GM12878 (cell line): ENCODE measurements at regions not wholly inside any gene's neighbourhood (a gene's known extent, or its start where the extent isn't known, plus 50 kb on each side); places are given as distances from the start of the nearest gene placed in this dataset.

Source experiments
- ATAC-seq: fragments of 200-7000 bp; cut with Tn5 transposase; 3 replicates; pipeline ENCODE4 v1.9.1; 2020; ENCODE audit warnings: mild to moderate bottlenecking, moderate library complexity
- BruUV-seq: library from RNA; stranded (reverse); fragments of 400-500 nt; replicated peaks from 2 replicates; lab custom pipeline; 2021; lab: Mats Ljungman, UMichigan
- CTCF ChIA-PET: fragments of 300-600 bp; sonication (Branson Sonifier 250); formaldehyde crosslinking; extraction: SDS; loops from one replicate; lab custom pipeline; 2021; ENCODE audit warnings: inconsistent platforms; lab: Yijun Ruan, JAX
- POLR2A ChIA-PET: fragments of 350-600 bp; formaldehyde crosslinking; extraction: SDS; loops from one replicate; lab custom pipeline; 2021; ENCODE audit warnings: inconsistent platforms; lab: Charles Lee
- RAD21 ChIA-PET: fragments of 300-600 bp; sonication (Branson Sonifier 250); formaldehyde crosslinking; loops from one replicate; lab custom pipeline; 2023; ENCODE audit warnings: antibody characterized with exemption; ENCODE audit not compliant: unreplicated experiment; lab: Charles Lee
- SMC1A ChIA-PET: fragments of 300-600 bp; sonication (Branson Sonifier 250); formaldehyde crosslinking; loops from one replicate; lab custom pipeline; 2023; ENCODE audit not compliant: unreplicated experiment, uncharacterized antibody; lab: Charles Lee
- DNase-seq: peaks from one replicate; pipeline ENCODE4 v3.0.0-alpha.2; 2011; ENCODE audit warnings: low read depth, low spot score
- FAIRE-seq: peaks from 3 replicates; lab custom pipeline; 2011; peaks lifted over from hg19 to GRCh38; lab: Jason Lieb, UNC
- H2AFZ ChIP-seq: 2 replicates; pipeline ENCODE4 v1.6.0; 2011; ENCODE audit warnings: low read depth, low read length, control low read depth; ENCODE audit not compliant: control insufficient read depth
- H3K27ac ChIP-seq: 2 replicates; pipeline ENCODE4 v1.5.1; 2011; ENCODE audit warnings: control low read depth; ENCODE audit not compliant: control insufficient read depth, insufficient read depth
- H3K27me3 ChIP-seq, 2 experiments: replicated peaks in 1 of 2; 2 replicates each; pipeline versions ENCODE4 v1.6.0 to v1.6.1; 2011; ENCODE audit warnings: low read length in 1 of 2; ENCODE audit not compliant: control insufficient read depth in 2 of 2, insufficient read depth in 2 of 2
- H3K36me3 ChIP-seq, 2 experiments: 2 replicates each; pipeline ENCODE4 v1.5.1; 2011; ENCODE audit warnings: low read length in 1 of 2; ENCODE audit not compliant: control insufficient read depth in 2 of 2, insufficient read depth in 2 of 2
- H3K4me1 ChIP-seq: 2 replicates; pipeline ENCODE4 v1.6.1; 2011; ENCODE audit warnings: mild to moderate bottlenecking, low read length, moderate library complexity, mixed read lengths; ENCODE audit not compliant: control insufficient read depth, insufficient read depth
- H3K4me2 ChIP-seq: 2 replicates; pipeline ENCODE4 v1.6.0; 2011; ENCODE audit warnings: control low read depth; ENCODE audit not compliant: control insufficient read depth, insufficient read depth
- H3K4me3 ChIP-seq: fragments of 200-600 bp; sonication (generic); 2 replicates; pipeline ENCODE4 v1.5.1; 2016
- H3K79me2 ChIP-seq: 2 replicates; pipeline ENCODE4 v1.6.0; 2011; ENCODE audit warnings: low read length; ENCODE audit not compliant: control insufficient read depth, insufficient read depth
- H3K9ac ChIP-seq: 2 replicates; pipeline ENCODE4 v1.8.0; 2011; ENCODE audit warnings: low read length, control low read depth, mixed read lengths; ENCODE audit not compliant: control insufficient read depth, insufficient read depth
- H3K9me3 ChIP-seq: replicated peaks from 3 replicates; pipeline ENCODE4 v1.5.1; 2011; ENCODE audit warnings: mild to moderate bottlenecking, low read length; ENCODE audit not compliant: control insufficient read depth, insufficient read depth
- H4K20me1 ChIP-seq: 2 replicates; pipeline ENCODE4 v1.6.0; 2011; ENCODE audit not compliant: control insufficient read depth, insufficient read depth
- EP300 ChIP-seq, 2 experiments: fragments of 150-350 bp in 1 of 2; IDR thresholded peaks; 2 replicates each; pipeline ENCODE4 v1.6.1; 2011 to 2012; ENCODE audit warnings: low read depth in 2 of 2, low read length in 2 of 2, borderline replicate concordance in 1 of 2, improper control_type of control experiment in 1 of 2, inconsistent platforms in 1 of 2; ENCODE audit not compliant: control insufficient read depth in 1 of 2
- MEF2B ChIP-seq: fragments of 450-650 bp; IDR thresholded peaks from 2 replicates; pipeline ENCODE4 v1.6.1; 2018; ENCODE audit warnings: mild to moderate bottlenecking, moderate library complexity; ENCODE audit not compliant: partially characterized antibody, poor library complexity, severe bottlenecking
- NFYB ChIP-seq: IDR thresholded peaks from 2 replicates; pipeline ENCODE4 v1.6.1; 2011; ENCODE audit warnings: low read depth, mild to moderate bottlenecking, low read length, improper control_type of control experiment, moderate library complexity; ENCODE audit not compliant: insufficient read depth
- SMAD1 ChIP-seq: fragments of 450-650 bp; IDR thresholded peaks from 2 replicates; pipeline ENCODE4 v1.6.1; 2018; ENCODE audit warnings: mild to moderate bottlenecking, low read depth; ENCODE audit not compliant: partially characterized antibody
- ZNF207 ChIP-seq: fragments of 450-650 bp; IDR thresholded peaks from 2 replicates; pipeline ENCODE4 v1.6.1; 2014; ENCODE audit warnings: antibody characterized with exemption, mild to moderate bottlenecking, borderline replicate concordance
- whole genome bisulfite sequencing: methylation state at CpG from one replicate; pipeline ENCODE4 v1.1.6; 2016; ENCODE audit warnings: low lambda C conversion rate; ENCODE audit not compliant: insufficient replicate concordance, insufficient coverage; ENCODE audit errors: missing lambda C conversion rate; 5-methylcytosine and 5-hydroxymethylcytosine counted together
- in situ Hi-C: fragments of 300-500 bp; cut with MboI; formaldehyde crosslinking; loops from 9 replicates; pipeline ENCODE4 v1.14.3; 2018; ENCODE audit warnings: mixed read lengths
- intact Hi-C: fragments of 100-400 bp; cut with micrococcal nuclease; formaldehyde crosslinking; loops from one replicate; pipeline ENCODE4 v1.14.2; 2022; ENCODE audit not compliant: unreplicated experiment
- TF ChIP-seq, protein P1 (sequence below): fragments of 150-350 bp; IDR thresholded peaks from 2 replicates; pipeline ENCODE4 v1.6.1; 2014; ENCODE audit warnings: mild to moderate bottlenecking, low read depth, low read length
- TF ChIP-seq, protein P2 (sequence below): fragments of 450-650 bp; IDR thresholded peaks from 2 replicates; pipeline ENCODE4 v1.6.1; 2016; ENCODE audit warnings: mild to moderate bottlenecking
- TF ChIP-seq, protein P3 (sequence below): fragments of 450-650 bp; IDR thresholded peaks from 2 replicates; pipeline ENCODE4 v1.6.1; 2018; ENCODE audit warnings: borderline replicate concordance, mild to moderate bottlenecking; ENCODE audit not compliant: partially characterized antibody

DNA sequence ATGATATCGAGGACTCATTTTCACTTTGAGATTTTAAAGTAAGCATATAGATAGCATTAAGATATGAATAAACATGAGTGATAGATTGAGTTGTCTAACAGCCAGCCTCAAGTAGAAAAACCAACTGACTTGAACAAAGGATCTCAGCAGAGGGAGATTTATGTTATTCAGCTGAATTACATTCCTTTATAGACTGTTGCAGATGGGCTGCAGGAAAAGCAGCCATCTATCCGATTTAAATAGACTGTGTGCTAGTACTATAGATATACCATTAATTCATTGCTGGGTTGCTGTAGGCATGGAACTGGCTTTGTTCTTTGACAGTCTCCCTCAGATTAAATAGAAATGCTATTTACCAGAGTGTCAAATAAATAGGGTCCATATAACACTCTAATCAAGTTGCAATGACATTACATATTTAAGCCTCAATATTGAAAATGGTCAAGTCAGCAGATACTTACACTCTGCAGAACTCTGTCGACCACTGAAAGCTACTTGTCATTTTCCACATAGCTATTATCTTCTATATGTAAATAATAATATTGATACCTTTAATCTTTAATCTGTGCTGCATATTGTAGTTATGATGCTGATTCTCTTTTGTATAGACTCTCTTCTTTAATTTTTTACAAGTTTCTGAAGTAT is 750.8 kb downstream of the CENPC start:
- Histone ChIP-seq H3K4me1 (no peaks in the 10 kb centered on the region), H4K20me1 (no peaks in the 10 kb centered on the region), H3K36me3 (no peaks in the 10 kb centered on the region), H3K9me3 (no peaks in the 10 kb centered on the region), H3K4me3 (no peak overlapping the region), H2AFZ (no peak overlapping the region), H3K9ac (no peak overlapping the region), H3K4me2 (no peak overlapping the region), H3K79me2 (no peaks in the 10 kb centered on the region), H3K27ac (no peak overlapping the region), H3K27me3 (no peaks in the 10 kb centered on the region)
- BruUV-seq = no TSS peak
- ATAC-seq (no peak), FAIRE-seq (no peak), DNase-seq (no peak)
- RAD21 ChIA-PET = no interaction called here
- intact Hi-C loops = no loop called here
- POLR2A ChIA-PET = no interaction called here
- CTCF ChIA-PET = no interaction called here
- in situ Hi-C loops = no loop called here
- TF ChIP-seq ZNF207 = no peak
- TF ChIP-seq MEF2B = no peak
- TF ChIP-seq SMAD1 = no peak
- TF ChIP-seq NFYB = no peak
- TF ChIP-seq, protein P1, sequence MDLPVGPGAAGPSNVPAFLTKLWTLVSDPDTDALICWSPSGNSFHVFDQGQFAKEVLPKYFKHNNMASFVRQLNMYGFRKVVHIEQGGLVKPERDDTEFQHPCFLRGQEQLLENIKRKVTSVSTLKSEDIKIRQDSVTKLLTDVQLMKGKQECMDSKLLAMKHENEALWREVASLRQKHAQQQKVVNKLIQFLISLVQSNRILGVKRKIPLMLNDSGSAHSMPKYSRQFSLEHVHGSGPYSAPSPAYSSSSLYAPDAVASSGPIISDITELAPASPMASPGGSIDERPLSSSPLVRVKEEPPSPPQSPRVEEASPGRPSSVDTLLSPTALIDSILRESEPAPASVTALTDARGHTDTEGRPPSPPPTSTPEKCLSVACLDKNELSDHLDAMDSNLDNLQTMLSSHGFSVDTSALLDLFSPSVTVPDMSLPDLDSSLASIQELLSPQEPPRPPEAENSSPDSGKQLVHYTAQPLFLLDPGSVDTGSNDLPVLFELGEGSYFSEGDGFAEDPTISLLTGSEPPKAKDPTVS = no peak
- TF ChIP-seq, protein P2, sequence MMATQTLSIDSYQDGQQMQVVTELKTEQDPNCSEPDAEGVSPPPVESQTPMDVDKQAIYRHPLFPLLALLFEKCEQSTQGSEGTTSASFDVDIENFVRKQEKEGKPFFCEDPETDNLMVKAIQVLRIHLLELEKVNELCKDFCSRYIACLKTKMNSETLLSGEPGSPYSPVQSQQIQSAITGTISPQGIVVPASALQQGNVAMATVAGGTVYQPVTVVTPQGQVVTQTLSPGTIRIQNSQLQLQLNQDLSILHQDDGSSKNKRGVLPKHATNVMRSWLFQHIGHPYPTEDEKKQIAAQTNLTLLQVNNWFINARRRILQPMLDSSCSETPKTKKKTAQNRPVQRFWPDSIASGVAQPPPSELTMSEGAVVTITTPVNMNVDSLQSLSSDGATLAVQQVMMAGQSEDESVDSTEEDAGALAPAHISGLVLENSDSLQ = no peak
- TF ChIP-seq EP300 (IDR thresholded peaks at IDR 0.05; ENCODE audit: borderline replicate concordance in 1 of 2, control insufficient read depth in 1 of 2, low read depth in 2 of 2, low read length in 2 of 2) = no peak
- TF ChIP-seq, protein P3, sequence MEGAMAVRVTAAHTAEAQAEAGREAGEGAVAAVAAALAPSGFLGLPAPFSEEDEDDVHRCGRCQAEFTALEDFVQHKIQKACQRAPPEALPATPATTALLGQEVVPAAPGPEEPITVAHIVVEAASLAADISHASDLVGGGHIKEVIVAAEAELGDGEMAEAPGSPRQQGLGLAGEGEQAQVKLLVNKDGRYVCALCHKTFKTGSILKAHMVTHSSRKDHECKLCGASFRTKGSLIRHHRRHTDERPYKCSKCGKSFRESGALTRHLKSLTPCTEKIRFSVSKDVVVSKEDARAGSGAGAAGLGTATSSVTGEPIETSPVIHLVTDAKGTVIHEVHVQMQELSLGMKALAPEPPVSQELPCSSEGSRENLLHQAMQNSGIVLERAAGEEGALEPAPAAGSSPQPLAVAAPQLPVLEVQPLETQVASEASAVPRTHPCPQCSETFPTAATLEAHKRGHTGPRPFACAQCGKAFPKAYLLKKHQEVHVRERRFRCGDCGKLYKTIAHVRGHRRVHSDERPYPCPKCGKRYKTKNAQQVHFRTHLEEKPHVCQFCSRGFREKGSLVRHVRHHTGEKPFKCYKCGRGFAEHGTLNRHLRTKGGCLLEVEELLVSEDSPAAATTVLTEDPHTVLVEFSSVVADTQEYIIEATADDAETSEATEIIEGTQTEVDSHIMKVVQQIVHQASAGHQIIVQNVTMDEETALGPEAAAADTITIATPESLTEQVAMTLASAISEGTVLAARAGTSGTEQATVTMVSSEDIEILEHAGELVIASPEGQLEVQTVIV = no peak
- 9% methylated on average over 3 of the region's 3 CpGs for WGBS
- SMC1A ChIA-PET = no interaction called here
